Renal pelvis (tissue), 1 donor: ENCODE measurements at regions not wholly inside any gene's neighbourhood (a gene's known extent, or its start where the extent isn't known, plus 50 kb on each side); places are given as distances from the start of the nearest gene placed in this dataset.
"Not testable (repeated sequence)": the region's sequence is repeated elsewhere in the genome, so short reads cannot be mapped to it uniquely, and the experiment has no call there.

Experiments
- DNase-seq: peaks from one replicate; pipeline ENCODE4 v3.0.0-alpha.2; 2013

- DNase-seq = no peak
Observed at GRCh38 chr5:17828681-17829080, 194.4 kb downstream of the TAF11L14 start.

- no peak for DNase-seq
Observed at GRCh38 chr5:17829456-17829855, 195.2 kb downstream of the TAF11L14 start.

- DNase-seq = no peak
Observed at GRCh38 chr5:17831279-17831678, 197.0 kb downstream of the TAF11L14 start.

- DNase-seq = no peak
Observed at GRCh38 chr5:17832949-17833745, 198.9 kb downstream of the TAF11L14 start.

- DNase-seq = no peak
Observed at GRCh38 chr5:17837757-17838156, 203.5 kb downstream of the TAF11L14 start.

- peak; percentile 15 for DNase-seq
Observed at GRCh38 chr5:17838469-17838868, 204.2 kb downstream of the TAF11L14 start.

GRCh38 chr5:17839848-17840247, 205.6 kb downstream of the TAF11L14 start:
- DNase-seq = no peak

- DNase-seq = no peak
Observed at GRCh38 chr5:17846496-17846895, 212.2 kb downstream of the TAF11L14 start.

GRCh38 chr5:17847286-17847685, 213.0 kb downstream of the TAF11L14 start:
- DNase-seq = no peak

- DNase-seq = no peak
Observed at GRCh38 chr5:17852111-17852510, 217.9 kb downstream of the TAF11L14 start.

GRCh38 chr5:17852740-17853139, 218.5 kb downstream of the TAF11L14 start:
- DNase-seq = no peak

- no peak for DNase-seq
Observed at GRCh38 chr5:17854901-17855300, 220.6 kb downstream of the TAF11L14 start.

- no peak for DNase-seq
Observed at GRCh38 chr5:17860660-17861315, 226.5 kb downstream of the TAF11L14 start.

GRCh38 chr5:17864903-17865302, 230.6 kb downstream of the TAF11L14 start:
- not testable (repeated sequence) for DNase-seq

- not testable (repeated sequence) for DNase-seq
Observed at GRCh38 chr5:17865966-17866365, 231.7 kb downstream of the TAF11L14 start.

GRCh38 chr5:17872204-17872603, 237.9 kb downstream of the TAF11L14 start:
- DNase-seq = no peak

GRCh38 chr5:17878541-17878940, 244.3 kb downstream of the TAF11L14 start:
- no peak for DNase-seq

GRCh38 chr5:17879276-17879675, 245.0 kb downstream of the TAF11L14 start:
- no peak for DNase-seq

GRCh38 chr5:17880869-17881268, 246.6 kb downstream of the TAF11L14 start:
- DNase-seq = no peak

GRCh38 chr5:17882760-17883488, 248.7 kb downstream of the TAF11L14 start:
- DNase-seq = no peak

GRCh38 chr5:17888155-17888554, 253.9 kb downstream of the TAF11L14 start:
- no peak for DNase-seq

GRCh38 chr5:17890501-17890900, 256.2 kb downstream of the TAF11L14 start:
- DNase-seq = no peak

GRCh38 chr5:17891881-17892280, 257.6 kb downstream of the TAF11L14 start:
- no peak for DNase-seq
